Spinal cord (tissue), 9 donors: ENCODE measurements at regions not wholly inside any gene's neighbourhood (a gene's known extent, or its start where the extent isn't known, plus 50 kb on each side); places are given as distances from the start of the nearest gene placed in this dataset.

Experiments used
- DNase-seq, 6 donors: peaks; one replicate each; pipeline versions ENCODE4 v3.0.0 to v3.0.0-alpha.2; 2013 to 2015; ENCODE audit warnings: low spot score in 6 of 6, low read depth in 4 of 6
- H3K27ac ChIP-seq: one replicate; pipeline ENCODE4 v1.5.1; 2013; ENCODE audit warnings: low read depth, low read length, control low read depth
- H3K27me3 ChIP-seq: one replicate; pipeline ENCODE4 v1.6.1; 2013; ENCODE audit warnings: low read length; ENCODE audit not compliant: control insufficient read depth, insufficient read depth
- H3K36me3 ChIP-seq: one replicate; pipeline ENCODE4 v1.6.1; 2013; ENCODE audit warnings: low read length; ENCODE audit not compliant: control insufficient read depth, insufficient read depth
- H3K4me1 ChIP-seq: one replicate; pipeline ENCODE4 v1.6.1; 2013; ENCODE audit warnings: low read length; ENCODE audit not compliant: control insufficient read depth, insufficient read depth
- H3K4me3 ChIP-seq: one replicate; pipeline ENCODE4 v1.5.1; 2013; ENCODE audit warnings: low read depth, low read length, control low read depth
- H3K9me3 ChIP-seq: one replicate; pipeline ENCODE4 v1.6.1; 2013; ENCODE audit warnings: low read length; ENCODE audit not compliant: control insufficient read depth, insufficient read depth
- WGBS: methylation state at CpG from one replicate; pipeline ENCODE4 v1.1.5; 2013; ENCODE audit warnings: missing lambda C conversion rate; ENCODE audit not compliant: insufficient coverage; 5-methylcytosine and 5-hydroxymethylcytosine counted together
- donor health status: healthy.

DNA sequence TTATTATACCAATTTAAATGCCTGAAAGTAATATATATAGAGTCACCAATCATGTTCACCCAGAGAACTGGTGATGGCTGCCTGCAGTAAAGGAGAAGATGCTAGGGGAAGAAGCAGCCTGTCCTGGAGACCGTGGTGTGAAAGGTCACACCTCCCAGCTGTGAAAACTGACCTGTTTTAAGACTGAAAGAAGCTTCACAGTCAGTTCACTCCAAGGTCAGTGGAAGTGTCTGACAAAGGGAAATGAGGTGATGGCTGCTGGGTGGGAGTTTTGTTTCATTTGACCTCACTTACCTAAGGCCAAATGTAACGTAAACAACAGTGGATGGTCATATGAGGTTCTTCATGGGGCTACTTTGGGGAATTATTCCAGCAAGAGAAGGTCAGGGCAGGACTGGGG, 352.1 kb upstream of the GATB start:
- Histone ChIP-seq H3K4me3 (no peak overlapping the region), H3K27ac (no peak overlapping the region), H3K27me3 (no peaks in the 10 kb centered on the region), H3K36me3 (no peaks in the 10 kb centered on the region), H3K9me3 (no peaks in the 10 kb centered on the region), H3K4me1 (peaks cover 29% of the 10 kb centered on the region)
- WGBS: 69% methylated on average over 1 of the region's 2 CpGs
- no peak for DNase-seq

DNA sequence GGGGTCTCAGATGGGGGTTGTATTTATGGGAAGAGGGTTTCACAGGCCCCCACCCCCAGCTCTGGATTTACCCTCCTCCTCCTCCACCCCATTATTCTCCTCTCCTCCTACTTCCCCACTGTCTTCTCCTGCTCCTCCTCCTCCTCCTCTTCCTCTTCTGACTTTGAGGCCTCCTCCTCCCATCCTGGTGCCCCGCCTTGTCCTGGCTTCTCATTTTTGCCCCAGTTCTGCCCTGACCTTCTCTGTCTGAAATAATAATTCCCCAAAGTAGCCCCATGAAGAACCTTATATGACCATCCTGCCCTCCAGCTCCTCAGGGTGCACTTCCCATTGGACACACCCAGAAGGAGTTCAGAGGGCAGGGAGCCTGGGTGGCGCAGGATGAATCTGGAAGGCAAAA, 351.4 kb upstream of the GATB start:
- H3K9me3 ChIP-seq: no peaks in the 10 kb centered on the region
- H3K36me3 ChIP-seq: no peaks in the 10 kb centered on the region
- H3K27ac ChIP-seq: no peak overlapping the region
- no peaks in the 10 kb centered on the region for H3K27me3 ChIP-seq
- H3K4me1 ChIP-seq: peaks cover 23% of the 10 kb centered on the region
- 92% methylated on average over 1 of the region's 2 CpGs for WGBS
- no peak overlapping the region for H3K4me3 ChIP-seq
- DNase-seq: no peak

DNA sequence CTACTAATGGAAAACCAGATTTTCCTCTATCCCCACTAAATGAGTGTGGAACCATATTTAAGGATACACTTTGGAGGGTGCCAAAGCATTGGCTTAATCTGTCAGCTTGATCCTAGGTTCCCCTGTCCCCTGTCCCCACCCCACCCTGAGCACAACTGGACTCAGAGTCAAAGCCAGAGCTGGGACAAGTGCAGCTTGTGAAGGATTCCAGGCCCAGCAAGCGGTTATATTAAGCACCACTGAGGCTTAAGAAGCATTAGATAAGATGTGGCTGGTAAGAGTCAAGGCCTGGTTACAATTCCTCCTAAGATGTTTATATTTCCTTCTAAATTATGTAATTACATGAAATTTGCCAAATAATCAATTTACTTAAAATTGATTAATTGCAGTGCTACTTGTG, 350.0 kb upstream of the GATB start:
- H3K4me1 ChIP-seq: peaks cover 22% of the 10 kb centered on the region
- WGBS: no CpG with 5 or more reads among the region's 1 CpG
- H3K4me3 ChIP-seq: no peak overlapping the region
- no peaks in the 10 kb centered on the region for H3K9me3 ChIP-seq
- H3K27me3 ChIP-seq: no peaks in the 10 kb centered on the region
- no peak overlapping the region for H3K27ac ChIP-seq
- no peak for DNase-seq
- H3K36me3 ChIP-seq: no peaks in the 10 kb centered on the region

DNA sequence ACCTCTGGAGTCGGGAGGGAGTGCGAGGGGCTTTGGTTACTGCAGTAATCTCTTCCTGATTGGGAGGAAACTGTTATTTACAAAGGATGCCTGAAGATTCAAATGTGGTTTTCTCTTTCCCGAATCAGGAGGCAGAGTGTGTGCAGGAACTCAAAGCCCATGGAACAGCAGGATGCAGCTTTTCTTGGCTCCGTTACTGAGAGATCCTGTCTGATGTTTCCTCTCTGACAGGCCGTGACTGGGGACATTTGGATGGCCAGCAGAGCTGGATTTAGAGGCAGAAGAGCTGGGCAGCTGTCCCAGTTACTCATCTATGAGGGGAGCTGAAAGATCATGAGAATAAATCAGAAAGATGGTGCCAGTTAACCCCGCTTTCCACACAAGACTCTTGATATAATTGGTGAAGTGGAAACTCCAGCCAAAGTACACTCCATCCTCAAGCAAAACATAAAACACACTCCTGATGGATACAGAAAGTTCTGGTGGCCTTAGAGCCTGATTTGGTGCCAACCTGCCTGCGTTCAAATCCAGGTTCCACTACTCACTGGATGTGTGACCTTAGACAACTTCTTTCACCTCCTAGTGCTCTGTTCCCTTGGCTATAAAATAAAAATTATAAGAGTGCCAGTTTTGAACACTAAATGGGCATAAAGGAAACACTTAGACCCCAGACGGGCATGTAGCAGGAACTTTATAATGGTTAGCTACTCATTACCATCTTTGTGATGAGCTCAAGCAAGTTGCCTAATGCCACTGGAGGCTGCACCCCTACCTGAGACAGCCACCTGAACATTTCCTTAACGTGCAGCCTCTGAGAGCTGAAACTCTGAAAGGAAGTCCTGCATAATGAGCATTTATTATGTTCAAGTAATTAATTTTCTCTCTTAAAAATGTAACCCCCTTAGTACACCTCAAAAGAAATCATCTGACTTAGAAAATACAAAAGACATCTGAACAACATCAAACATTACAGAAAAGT, 349.0 kb upstream of the GATB start:
- peak in 2 of 6 donors; percentile 76 to 91 for DNase-seq
- no peak overlapping the region for H3K4me3 ChIP-seq
- H3K27ac ChIP-seq: peak overlapping the region; percentile 3
- H3K27me3 ChIP-seq: no peaks in the 10 kb centered on the region
- no peaks in the 10 kb centered on the region for H3K36me3 ChIP-seq
- H3K4me1 ChIP-seq: peaks cover 15% of the 10 kb centered on the region
- 35% methylated on average over 6 of the region's 9 CpGs for WGBS
- no peaks in the 10 kb centered on the region for H3K9me3 ChIP-seq

DNA sequence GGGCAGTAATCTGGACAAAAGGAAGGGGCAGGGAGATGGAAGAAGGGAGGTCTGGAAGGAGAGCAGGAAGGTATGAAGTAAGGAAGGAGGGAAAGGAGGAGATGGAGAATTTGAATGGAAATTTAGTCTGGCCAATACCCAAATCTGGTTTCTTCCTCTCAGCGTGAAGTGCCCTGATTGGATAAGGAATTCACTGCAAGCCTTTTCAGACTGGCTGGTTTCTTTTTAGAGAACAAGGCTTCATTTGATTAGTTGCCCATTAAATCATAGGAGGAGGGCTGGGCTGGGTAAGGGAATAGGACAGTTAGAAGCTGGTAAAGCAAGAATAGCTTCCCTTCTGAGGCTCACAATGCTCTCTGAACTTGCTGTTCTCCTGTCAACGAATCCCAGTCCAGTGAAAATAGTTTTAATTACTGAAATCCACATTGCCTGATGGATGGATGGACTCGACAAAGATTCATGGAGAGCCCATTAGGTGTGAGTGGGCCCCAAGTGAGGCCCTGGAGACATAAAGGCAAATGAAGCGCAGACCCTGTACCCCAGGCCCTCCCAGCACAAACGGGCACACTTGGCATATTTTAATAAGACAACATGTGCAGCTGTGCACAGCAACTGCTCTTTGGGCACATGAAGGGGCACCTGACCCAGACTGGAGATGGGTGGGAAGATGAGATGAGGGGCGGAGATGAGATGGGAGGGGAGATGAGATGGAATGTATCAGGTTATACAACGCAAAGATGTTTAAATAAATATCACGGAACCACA, 347.1 kb upstream of the GATB start:
- Histone ChIP-seq H3K4me3 (no peak overlapping the region), H3K36me3 (no peaks in the 10 kb centered on the region), H3K27ac (no peak overlapping the region), H3K27me3 (peaks cover 2% of the 10 kb centered on the region), H3K9me3 (no peaks in the 10 kb centered on the region), H3K4me1 (peaks cover 15% of the 10 kb centered on the region)
- 20% methylated on average over 1 of the region's 8 CpGs for WGBS
- peak in 2 of 6 donors; percentile 61 to 67 for DNase-seq

DNA sequence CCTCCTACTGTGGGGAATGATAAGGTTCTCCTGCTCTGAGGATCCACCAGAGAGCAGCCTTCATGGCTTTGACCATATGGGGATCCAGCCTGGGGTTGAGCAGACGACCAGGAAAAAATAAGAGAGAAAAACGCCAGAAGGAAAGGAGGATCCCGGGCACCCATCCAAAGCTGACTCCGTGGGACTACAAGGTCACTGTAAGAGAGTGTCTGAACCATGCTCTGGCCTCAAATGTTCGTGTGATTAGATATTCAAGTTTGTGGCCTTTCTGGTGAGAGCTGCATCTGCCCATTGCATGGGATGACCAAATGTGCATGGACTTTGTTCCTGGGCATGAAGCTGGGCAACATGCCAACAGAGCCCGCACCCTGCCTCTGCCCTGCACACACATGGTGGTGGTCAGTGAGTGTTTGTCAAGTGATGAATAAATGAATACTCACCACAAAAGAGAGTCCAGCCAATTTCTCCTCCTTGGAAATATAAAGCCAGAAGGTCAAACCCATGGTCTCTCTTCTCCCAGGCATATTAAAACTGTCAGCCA, 346.0 kb upstream of the GATB start:
- H3K4me3 ChIP-seq: no peak overlapping the region
- no peak for DNase-seq
- H3K27ac ChIP-seq: peak overlapping the region; percentile 40
- no peaks in the 10 kb centered on the region for H3K9me3 ChIP-seq
- peaks cover 6% of the 10 kb centered on the region for H3K27me3 ChIP-seq
- WGBS: 68% methylated on average over 5 of the region's 6 CpGs
- peaks cover 15% of the 10 kb centered on the region for H3K4me1 ChIP-seq
- H3K36me3 ChIP-seq: no peaks in the 10 kb centered on the region

DNA sequence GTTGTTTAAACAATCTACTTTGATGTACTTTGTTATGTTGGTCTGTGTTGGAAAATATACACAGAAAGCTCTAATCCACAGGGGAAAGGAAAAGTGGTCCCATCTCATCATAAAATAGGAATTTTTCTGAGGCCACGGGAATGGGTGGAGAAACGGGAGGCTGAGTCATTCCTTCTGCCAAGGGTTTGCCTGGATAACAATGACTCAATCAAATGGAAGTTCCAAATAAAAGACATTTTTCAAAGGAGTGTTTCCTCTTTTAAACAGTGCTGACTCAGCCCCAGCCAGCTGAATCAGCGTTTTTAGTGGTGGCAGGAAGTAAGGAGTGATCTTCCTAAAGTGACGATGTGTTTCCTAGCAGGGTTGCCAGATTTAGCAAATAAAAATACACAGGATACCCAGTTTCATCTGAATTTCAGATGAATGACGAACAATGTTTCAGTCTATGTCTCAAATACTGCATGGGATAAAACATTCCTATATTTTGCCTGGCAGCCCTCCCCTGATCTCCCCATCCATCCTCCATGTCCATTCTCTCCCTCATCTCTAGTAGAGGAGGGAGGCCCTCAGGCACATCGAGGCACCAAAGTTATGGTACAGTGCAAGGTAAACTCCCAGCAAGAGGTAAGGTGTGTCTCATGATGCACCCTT, 345.4 kb upstream of the GATB start:
- peak in 1 of 6 donors; percentile 67 for DNase-seq
- Histone ChIP-seq H3K27me3 (peaks cover 6% of the 10 kb centered on the region), H3K4me3 (no peak overlapping the region), H3K9me3 (no peaks in the 10 kb centered on the region), H3K4me1 (peaks cover 15% of the 10 kb centered on the region), H3K27ac (peak overlapping the region; percentile 40), H3K36me3 (no peaks in the 10 kb centered on the region)
- 87% methylated on average over 3 of the region's 6 CpGs for WGBS

DNA sequence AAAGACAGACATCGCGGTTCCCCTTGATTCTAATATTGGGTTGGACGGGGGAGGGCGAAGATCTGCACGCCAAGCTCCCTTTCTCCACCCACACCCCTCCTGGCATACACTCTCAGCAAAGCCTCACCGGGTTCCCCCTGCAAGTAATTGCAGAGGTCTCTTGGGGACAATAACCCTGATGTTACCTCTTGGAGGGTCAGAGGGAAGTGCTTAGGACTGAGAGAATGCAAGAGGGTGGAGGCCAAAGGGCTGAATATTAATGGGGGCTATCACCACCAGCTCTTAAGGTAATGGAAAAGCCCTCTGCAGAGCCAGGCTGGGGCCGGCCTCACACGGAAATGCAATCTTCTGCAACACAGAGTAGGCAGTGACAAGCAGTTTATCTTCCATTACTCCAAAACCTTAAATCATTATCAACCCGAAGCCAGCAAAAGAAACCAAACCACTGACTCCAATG, 344.1 kb upstream of the GATB start:
- H3K4me3 ChIP-seq: no peak overlapping the region
- peaks cover 18% of the 10 kb centered on the region for H3K4me1 ChIP-seq
- H3K36me3 ChIP-seq: no peaks in the 10 kb centered on the region
- H3K27ac ChIP-seq: no peak overlapping the region
- no peaks in the 10 kb centered on the region for H3K9me3 ChIP-seq
- H3K27me3 ChIP-seq: peaks cover 6% of the 10 kb centered on the region
- 71% methylated on average over 2 of the region's 9 CpGs for WGBS
- peak in 1 of 6 donors; percentile 59 for DNase-seq

DNA sequence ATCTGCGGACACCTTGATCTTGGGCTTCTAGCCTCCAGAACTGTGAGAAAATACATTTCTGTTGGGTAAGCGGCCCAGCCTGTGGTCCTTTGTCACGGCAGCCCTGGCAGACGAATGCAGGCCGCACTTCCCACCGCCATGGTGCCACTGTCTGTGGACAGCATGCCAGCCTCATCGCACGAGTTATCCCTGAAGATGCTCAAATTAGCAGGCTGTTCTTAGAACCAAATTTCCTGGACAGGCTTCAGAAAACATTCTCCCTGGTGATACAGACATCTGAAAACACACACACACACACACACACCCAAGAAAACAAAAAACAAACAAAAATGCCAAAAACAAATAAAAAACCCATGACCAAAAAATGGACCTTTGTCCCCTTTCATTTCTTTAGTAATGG, 343.5 kb upstream of the GATB start:
- peak in 1 of 6 donors; percentile 61 for DNase-seq

More for the DNA sequence above, 343.5 kb upstream of the GATB start:
- no peaks in the 10 kb centered on the region for H3K36me3 ChIP-seq
- peaks cover 14% of the 10 kb centered on the region for H3K4me1 ChIP-seq
- no peak overlapping the region for H3K27ac ChIP-seq
- no peaks in the 10 kb centered on the region for H3K9me3 ChIP-seq
- WGBS: 81% methylated on average over 8 of the region's 8 CpGs
- no peak overlapping the region for H3K4me3 ChIP-seq
- peaks cover 6% of the 10 kb centered on the region for H3K27me3 ChIP-seq
